ENCODE measurements at regions not wholly inside any gene's neighbourhood (a gene's known extent, or its start where the extent isn't known, plus 50 kb on each side); places are given as distances from the start of the nearest gene placed in this dataset.

- no peak for DNase-seq (ENCODE audit: low read depth in 4 of 6, low spot score in 6 of 6)
- no peaks in the 10 kb centered on the region for H3K9me3 ChIP-seq (ENCODE audit: control insufficient read depth, insufficient read depth, low read length)
- H3K36me3 ChIP-seq (ENCODE audit: control insufficient read depth, insufficient read depth, low read length): no peaks in the 10 kb centered on the region
- WGBS (ENCODE audit: insufficient coverage): 78% methylated on average over 3 of the region's 3 CpGs
- no peak overlapping the region for H3K27ac ChIP-seq (ENCODE audit: low read depth, low read length)
- H3K27me3 ChIP-seq (ENCODE audit: control insufficient read depth, insufficient read depth, low read length): no peaks in the 10 kb centered on the region
- H3K4me3 ChIP-seq (ENCODE audit: low read depth, low read length): no peak overlapping the region
- H3K4me1 ChIP-seq (ENCODE audit: control insufficient read depth, insufficient read depth, low read length): no peaks in the 10 kb centered on the region
These were observed 233.3 kb upstream of the FLRT2 start for GRCh38 chr14:85296456-85297210.

- H3K4me3 ChIP-seq (ENCODE audit: low read depth, low read length): no peak overlapping the region
- peak in 1 of 6 donors; percentile 44 for DNase-seq (ENCODE audit: low read depth in 4 of 6, low spot score in 6 of 6)
- no peak overlapping the region for H3K27ac ChIP-seq (ENCODE audit: low read depth, low read length)
- H3K9me3 ChIP-seq (ENCODE audit: control insufficient read depth, insufficient read depth, low read length): no peaks in the 10 kb centered on the region
- no peaks in the 10 kb centered on the region for H3K27me3 ChIP-seq (ENCODE audit: control insufficient read depth, insufficient read depth, low read length)
- no peaks in the 10 kb centered on the region for H3K36me3 ChIP-seq (ENCODE audit: control insufficient read depth, insufficient read depth, low read length)
- no peaks in the 10 kb centered on the region for H3K4me1 ChIP-seq (ENCODE audit: control insufficient read depth, insufficient read depth, low read length)
- WGBS (ENCODE audit: insufficient coverage): no CpG with 5 or more reads among the region's 1 CpG
These were observed 229.8 kb upstream of the FLRT2 start for GRCh38 chr14:85300107-85300506.

GRCh38 chr14:85301506-85301905, 228.4 kb upstream of the FLRT2 start:
- no peaks in the 10 kb centered on the region for H3K4me1 ChIP-seq (ENCODE audit: control insufficient read depth, insufficient read depth, low read length)
- no peak overlapping the region for H3K4me3 ChIP-seq (ENCODE audit: low read depth, low read length)
- WGBS (ENCODE audit: insufficient coverage): 80% methylated on average over 2 of the region's 4 CpGs
- H3K27ac ChIP-seq (ENCODE audit: low read depth, low read length): no peak overlapping the region
- DNase-seq (ENCODE audit: low read depth in 4 of 6, low spot score in 6 of 6): peak in 1 of 6 donors; percentile 39
- no peaks in the 10 kb centered on the region for H3K27me3 ChIP-seq (ENCODE audit: control insufficient read depth, insufficient read depth, low read length)
- H3K9me3 ChIP-seq (ENCODE audit: control insufficient read depth, insufficient read depth, low read length): no peaks in the 10 kb centered on the region
- H3K36me3 ChIP-seq (ENCODE audit: control insufficient read depth, insufficient read depth, low read length): no peaks in the 10 kb centered on the region

GRCh38 chr14:85306024-85306423, 223.9 kb upstream of the FLRT2 start:
- no peaks in the 10 kb centered on the region for H3K27me3 ChIP-seq (ENCODE audit: control insufficient read depth, insufficient read depth, low read length)
- no CpG with 5 or more reads among the region's 3 CpGs for WGBS (ENCODE audit: insufficient coverage)
- peak in 1 of 6 donors; percentile 15 for DNase-seq (ENCODE audit: low read depth in 4 of 6, low spot score in 6 of 6)
- no peaks in the 10 kb centered on the region for H3K4me1 ChIP-seq (ENCODE audit: control insufficient read depth, insufficient read depth, low read length)
- H3K9me3 ChIP-seq (ENCODE audit: control insufficient read depth, insufficient read depth, low read length): no peaks in the 10 kb centered on the region
- no peaks in the 10 kb centered on the region for H3K36me3 ChIP-seq (ENCODE audit: control insufficient read depth, insufficient read depth, low read length)
- no peak overlapping the region for H3K27ac ChIP-seq (ENCODE audit: low read depth, low read length)
- no peak overlapping the region for H3K4me3 ChIP-seq (ENCODE audit: low read depth, low read length)

- 38% methylated on average over 6 of the region's 8 CpGs for whole genome bisulfite sequencing (ENCODE audit: insufficient coverage)
- peak in 2 of 6 donors; percentile 60 to 83 for DNase-seq (ENCODE audit: low read depth in 4 of 6, low spot score in 6 of 6)
- H3K4me1 ChIP-seq (ENCODE audit: control insufficient read depth, insufficient read depth, low read length): no peaks in the 10 kb centered on the region
- H3K27ac ChIP-seq (ENCODE audit: low read depth, low read length): no peak overlapping the region
- no peak overlapping the region for H3K4me3 ChIP-seq (ENCODE audit: low read depth, low read length)
- H3K9me3 ChIP-seq (ENCODE audit: control insufficient read depth, insufficient read depth, low read length): no peaks in the 10 kb centered on the region
- no peaks in the 10 kb centered on the region for H3K36me3 ChIP-seq (ENCODE audit: control insufficient read depth, insufficient read depth, low read length)
- no peaks in the 10 kb centered on the region for H3K27me3 ChIP-seq (ENCODE audit: control insufficient read depth, insufficient read depth, low read length)
These were observed 221.2 kb upstream of the FLRT2 start for GRCh38 chr14:85308531-85309300.

GRCh38 chr14:85310491-85311272, 219.3 kb upstream of the FLRT2 start:
- H3K4me3 ChIP-seq (ENCODE audit: low read depth, low read length): no peak overlapping the region
- H3K9me3 ChIP-seq (ENCODE audit: control insufficient read depth, insufficient read depth, low read length): no peaks in the 10 kb centered on the region
- 93% methylated on average over 3 of the region's 8 CpGs for WGBS (ENCODE audit: insufficient coverage)
- H3K36me3 ChIP-seq (ENCODE audit: control insufficient read depth, insufficient read depth, low read length): no peaks in the 10 kb centered on the region
- no peaks in the 10 kb centered on the region for H3K27me3 ChIP-seq (ENCODE audit: control insufficient read depth, insufficient read depth, low read length)
- H3K4me1 ChIP-seq (ENCODE audit: control insufficient read depth, insufficient read depth, low read length): no peaks in the 10 kb centered on the region
- no peak overlapping the region for H3K27ac ChIP-seq (ENCODE audit: low read depth, low read length)
- no peak for DNase-seq (ENCODE audit: low read depth in 4 of 6, low spot score in 6 of 6)

GRCh38 chr14:85313560-85314207, 216.3 kb upstream of the FLRT2 start:
- Histone ChIP-seq H3K27ac (ENCODE audit: low read depth, low read length) (no peak overlapping the region), H3K27me3 (ENCODE audit: control insufficient read depth, insufficient read depth, low read length) (no peaks in the 10 kb centered on the region), H3K4me3 (ENCODE audit: low read depth, low read length) (no peak overlapping the region), H3K4me1 (ENCODE audit: control insufficient read depth, insufficient read depth, low read length) (no peaks in the 10 kb centered on the region), H3K36me3 (ENCODE audit: control insufficient read depth, insufficient read depth, low read length) (no peaks in the 10 kb centered on the region), H3K9me3 (ENCODE audit: control insufficient read depth, insufficient read depth, low read length) (no peaks in the 10 kb centered on the region)
- no peak for DNase-seq (ENCODE audit: low read depth in 4 of 6, low spot score in 6 of 6)
- WGBS (ENCODE audit: insufficient coverage): 80% methylated on average over 2 of the region's 2 CpGs

GRCh38 chr14:85315290-85315689, 214.7 kb upstream of the FLRT2 start:
- H3K4me1 ChIP-seq (ENCODE audit: control insufficient read depth, insufficient read depth, low read length): no peaks in the 10 kb centered on the region
- H3K9me3 ChIP-seq (ENCODE audit: control insufficient read depth, insufficient read depth, low read length): no peaks in the 10 kb centered on the region
- H3K27ac ChIP-seq (ENCODE audit: low read depth, low read length): peak overlapping the region; percentile 33
- H3K4me3 ChIP-seq (ENCODE audit: low read depth, low read length): no peak overlapping the region
- no peaks in the 10 kb centered on the region for H3K27me3 ChIP-seq (ENCODE audit: control insufficient read depth, insufficient read depth, low read length)
- H3K36me3 ChIP-seq (ENCODE audit: control insufficient read depth, insufficient read depth, low read length): no peaks in the 10 kb centered on the region
- WGBS (ENCODE audit: insufficient coverage): 17% methylated on average over 1 of the region's 3 CpGs
- DNase-seq (ENCODE audit: low read depth in 4 of 6, low spot score in 6 of 6): no peak

- no peak for DNase-seq (ENCODE audit: low read depth in 4 of 6, low spot score in 6 of 6)
- Histone ChIP-seq H3K9me3 (ENCODE audit: control insufficient read depth, insufficient read depth, low read length) (no peaks in the 10 kb centered on the region), H3K4me1 (ENCODE audit: control insufficient read depth, insufficient read depth, low read length) (no peaks in the 10 kb centered on the region), H3K27me3 (ENCODE audit: control insufficient read depth, insufficient read depth, low read length) (no peaks in the 10 kb centered on the region), H3K27ac (ENCODE audit: low read depth, low read length) (peak overlapping the region; percentile 33), H3K4me3 (ENCODE audit: low read depth, low read length) (no peak overlapping the region), H3K36me3 (ENCODE audit: control insufficient read depth, insufficient read depth, low read length) (no peaks in the 10 kb centered on the region)
- WGBS (ENCODE audit: insufficient coverage): 42% methylated on average over 2 of the region's 5 CpGs
These were observed 214.1 kb upstream of the FLRT2 start for GRCh38 chr14:85315733-85316290.
